ENCODE measurements at regions not wholly inside any gene's neighbourhood (a gene's known extent, or its start where the extent isn't known, plus 50 kb on each side); places are given as distances from the start of the nearest gene placed in this dataset.

- Histone ChIP-seq H3K9ac (ENCODE audit: low read length) (no peak overlapping the region), H3K4me1 (ENCODE audit: control insufficient read depth in 1 of 2, insufficient read depth in 2 of 2, low read length in 2 of 2) (peaks cover 15 to 34% of the 10 kb centered on the region in 2 experiments; a peak in 3 of 4 replicates), H3K36me3 (ENCODE audit: control insufficient read depth in 1 of 2, insufficient read depth in 2 of 2, low read length in 2 of 2) (no peaks in the 10 kb centered on the region), H3K27me3 (ENCODE audit: insufficient read depth, low read length) (no peaks in the 10 kb centered on the region), H3K4me2 (ENCODE audit: low read length) (peak overlapping the region; percentile 27), H3K79me2 (ENCODE audit: insufficient read depth, low read length) (no peaks in the 10 kb centered on the region), H4K20me1 (ENCODE audit: insufficient read depth) (no peaks in the 10 kb centered on the region), H3K9me3 (ENCODE audit: control insufficient read depth in 1 of 2, insufficient read depth in 1 of 2, low read depth in 1 of 2, low read length in 2 of 2) (no peaks in the 10 kb centered on the region), H3K4me3 (replicated peaks in 1 of 2; ENCODE audit: low read depth in 1 of 2, low read length in 2 of 2) (no peak overlapping the region), H3K9me2 (ENCODE audit: insufficient read depth) (no peaks in the 10 kb centered on the region), H3K27ac (ENCODE audit: low read depth, low read length) (no peak overlapping the region), H2AFZ (ENCODE audit: low read depth, low read length, poor library complexity, severe bottlenecking) (no peak overlapping the region)
- ChIA-PET POLR2A (no interaction called here), RAD21 (ENCODE audit: low non-redundant PET in 1 of 2, low total read pairs in 2 of 2, uncharacterized antibody in 2 of 2, unreplicated experiment in 2 of 2) (no interaction called here), CTCF (no interaction called here)
- TF ChIP-seq CTCF (IDR thresholded peaks at IDR 0.05 in 2 of 3, conservative IDR thresholded peaks at IDR 0.05 in 1 of 3; ENCODE audit: borderline replicate concordance in 1 of 3, insufficient read depth in 1 of 3, low read depth in 2 of 3, low read length in 2 of 3), result no peak
- TF ChIP-seq POLR2A (IDR thresholded peaks at IDR 0.05; ENCODE audit: borderline replicate concordance, extremely low read depth, insufficient read depth, insufficient read length), result no peak
- no peak for TF ChIP-seq ELF1 (IDR thresholded peaks at IDR 0.05; ENCODE audit: borderline replicate concordance, low read depth)
- peak; percentile 45; the same call in 1 of the 2 replicates for TF ChIP-seq SIN3A (IDR thresholded peaks at IDR 0.05; ENCODE audit: low read depth)
- TF ChIP-seq CEBPB (IDR thresholded peaks at IDR 0.05; ENCODE audit: low read depth), result peak; percentile 93
- peak; percentile 17 for TF ChIP-seq TCF7L2 (IDR thresholded peaks at IDR 0.05; ENCODE audit: borderline replicate concordance, extremely low read depth, insufficient read depth, insufficient read length)
- TF ChIP-seq POLR2AphosphoS5 (IDR thresholded peaks at IDR 0.05; ENCODE audit: low read depth, low read length), result no peak
- TF ChIP-seq SP1 (IDR thresholded peaks at IDR 0.05; ENCODE audit: low read depth), result peak; percentile 56
- TF ChIP-seq JUND (IDR thresholded peaks at IDR 0.05), result peak; percentile 72
- peak; percentile 76 for TF ChIP-seq FOSL1 (IDR thresholded peaks at IDR 0.05; ENCODE audit: low read depth)
- DNase-seq (ENCODE audit: low read depth, low spot score) (no peak), ATAC-seq (peak; percentile 31; the same call in 1 of the 2 replicates)
- BruUV-seq (replicated peaks), result no TSS peak
- intact Hi-C loops (cut with micrococcal nuclease), result loop anchor here (5.0 to 10.0 kb wide), 2 partner anchors 162 to 1091 kb away; no protein-coding TSS in a partner anchor
Observed at GRCh38 chr2:196293751-196294515, 122.6 kb upstream of the STK17B start.

Data from HCT116 (cell line).